ENCODE measurements at regions not wholly inside any gene's neighbourhood (a gene's known extent, or its start where the extent isn't known, plus 50 kb on each side); places are given as distances from the start of the nearest gene placed in this dataset.

DNA sequence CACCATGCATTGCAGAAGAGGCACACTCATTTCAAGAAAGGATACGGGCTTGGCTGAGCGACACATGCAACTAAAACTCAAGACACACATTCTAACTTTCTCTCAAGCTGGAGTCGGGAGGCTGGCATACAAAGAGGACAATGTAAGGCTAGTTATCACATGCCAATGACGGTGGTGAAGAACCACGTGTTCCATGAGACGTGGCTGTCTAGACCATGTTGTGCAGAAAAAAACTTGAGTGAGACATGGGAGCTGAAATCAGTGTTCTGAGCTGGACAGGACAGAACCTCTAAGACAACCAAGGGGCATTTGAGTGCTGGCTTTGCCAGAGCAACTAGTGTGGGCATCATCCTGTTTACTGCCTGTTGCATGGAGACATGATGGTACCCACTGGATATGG, 193.0 kb upstream of the DPP6 start:
- no peaks in the 10 kb centered on the region for H3K36me3 ChIP-seq
- H3K27me3 ChIP-seq (replicated peaks; ENCODE audit: insufficient read depth): no peaks in the 10 kb centered on the region
- no peaks in the 10 kb centered on the region for H3K4me1 ChIP-seq (replicated peaks)
- intact Hi-C loops (cut with DNase I): no loop called here
- H3K9me3 ChIP-seq: no peaks in the 10 kb centered on the region
- no peak overlapping the region for H3K4me3 ChIP-seq
- no peak overlapping the region for H3K27ac ChIP-seq
- no peak for DNase-seq (ENCODE audit: low spot score)
- WGBS: 95% methylated on average over 6 of the region's 6 CpGs
- no peak for TF ChIP-seq POLR2A (IDR thresholded peaks at IDR 0.05)
- TF ChIP-seq, protein P1, sequence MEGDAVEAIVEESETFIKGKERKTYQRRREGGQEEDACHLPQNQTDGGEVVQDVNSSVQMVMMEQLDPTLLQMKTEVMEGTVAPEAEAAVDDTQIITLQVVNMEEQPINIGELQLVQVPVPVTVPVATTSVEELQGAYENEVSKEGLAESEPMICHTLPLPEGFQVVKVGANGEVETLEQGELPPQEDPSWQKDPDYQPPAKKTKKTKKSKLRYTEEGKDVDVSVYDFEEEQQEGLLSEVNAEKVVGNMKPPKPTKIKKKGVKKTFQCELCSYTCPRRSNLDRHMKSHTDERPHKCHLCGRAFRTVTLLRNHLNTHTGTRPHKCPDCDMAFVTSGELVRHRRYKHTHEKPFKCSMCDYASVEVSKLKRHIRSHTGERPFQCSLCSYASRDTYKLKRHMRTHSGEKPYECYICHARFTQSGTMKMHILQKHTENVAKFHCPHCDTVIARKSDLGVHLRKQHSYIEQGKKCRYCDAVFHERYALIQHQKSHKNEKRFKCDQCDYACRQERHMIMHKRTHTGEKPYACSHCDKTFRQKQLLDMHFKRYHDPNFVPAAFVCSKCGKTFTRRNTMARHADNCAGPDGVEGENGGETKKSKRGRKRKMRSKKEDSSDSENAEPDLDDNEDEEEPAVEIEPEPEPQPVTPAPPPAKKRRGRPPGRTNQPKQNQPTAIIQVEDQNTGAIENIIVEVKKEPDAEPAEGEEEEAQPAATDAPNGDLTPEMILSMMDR (IDR thresholded peaks at IDR 0.05): no peak
- TF ChIP-seq POLR2AphosphoS5 (IDR thresholded peaks at IDR 0.05): no peak

DNA sequence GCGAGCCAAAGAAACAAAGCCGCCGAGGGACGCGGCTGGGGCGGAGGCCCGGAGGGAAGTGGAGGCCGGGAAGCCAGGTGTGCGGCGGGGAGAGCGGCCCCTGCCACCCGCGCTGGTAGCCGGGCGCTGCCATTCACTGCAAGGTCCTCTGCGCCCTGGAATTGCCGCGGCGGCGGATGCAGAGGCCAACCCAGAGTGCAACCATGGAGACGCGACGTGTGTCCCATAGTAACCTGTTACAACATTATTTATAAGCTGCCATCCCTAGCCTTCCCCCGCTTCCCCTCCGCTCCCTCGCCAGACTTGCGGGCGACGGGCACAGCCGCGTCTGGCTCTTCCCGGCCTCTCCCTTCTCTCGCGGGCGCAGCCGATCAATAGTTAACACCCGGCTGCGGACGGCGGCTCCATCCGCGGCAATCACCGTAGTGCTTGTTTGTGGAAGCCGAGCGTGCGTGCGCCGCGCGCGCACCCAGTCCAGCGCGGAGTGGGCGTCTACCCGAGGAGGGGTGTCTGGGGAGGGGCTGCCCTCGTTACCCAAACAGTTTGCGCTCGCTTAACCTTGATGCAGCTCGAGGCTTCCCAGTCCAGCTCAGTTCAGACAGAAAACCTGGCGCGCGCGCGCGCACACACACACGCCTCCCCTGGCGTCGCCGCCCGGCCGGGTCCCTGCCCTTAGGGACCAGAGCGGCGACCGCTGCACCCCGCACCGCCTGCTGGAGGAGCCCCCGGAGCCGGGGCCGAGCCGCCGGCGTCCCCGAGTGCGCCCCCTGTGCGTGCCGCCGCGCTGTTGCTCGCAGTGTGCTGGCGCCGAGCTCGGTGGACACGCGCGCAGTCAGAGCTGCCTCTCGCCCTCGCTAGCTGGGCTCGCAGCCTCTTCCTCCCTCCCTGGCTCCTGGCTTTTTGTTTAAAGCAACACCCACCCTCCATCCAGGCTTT, 165.4 kb upstream of the DPP6 start:
- Histone ChIP-seq H3K4me1 (replicated peaks) (no peaks in the 10 kb centered on the region), H3K36me3 (no peaks in the 10 kb centered on the region), H3K4me3 (no peak overlapping the region), H3K27me3 (replicated peaks; ENCODE audit: insufficient read depth) (peaks cover 20% of the 10 kb centered on the region), H3K27ac (no peak overlapping the region), H3K9me3 (no peaks in the 10 kb centered on the region)
- TF ChIP-seq, protein P1 (IDR thresholded peaks at IDR 0.05): no peak
- TF ChIP-seq POLR2A (IDR thresholded peaks at IDR 0.05) (no peak), POLR2AphosphoS5 (IDR thresholded peaks at IDR 0.05) (no peak)
- intact Hi-C loops (cut with DNase I): no loop called here
- WGBS: 2% methylated on average over 74 of the region's 98 CpGs
- no peak for DNase-seq (ENCODE audit: low spot score)

DNA sequence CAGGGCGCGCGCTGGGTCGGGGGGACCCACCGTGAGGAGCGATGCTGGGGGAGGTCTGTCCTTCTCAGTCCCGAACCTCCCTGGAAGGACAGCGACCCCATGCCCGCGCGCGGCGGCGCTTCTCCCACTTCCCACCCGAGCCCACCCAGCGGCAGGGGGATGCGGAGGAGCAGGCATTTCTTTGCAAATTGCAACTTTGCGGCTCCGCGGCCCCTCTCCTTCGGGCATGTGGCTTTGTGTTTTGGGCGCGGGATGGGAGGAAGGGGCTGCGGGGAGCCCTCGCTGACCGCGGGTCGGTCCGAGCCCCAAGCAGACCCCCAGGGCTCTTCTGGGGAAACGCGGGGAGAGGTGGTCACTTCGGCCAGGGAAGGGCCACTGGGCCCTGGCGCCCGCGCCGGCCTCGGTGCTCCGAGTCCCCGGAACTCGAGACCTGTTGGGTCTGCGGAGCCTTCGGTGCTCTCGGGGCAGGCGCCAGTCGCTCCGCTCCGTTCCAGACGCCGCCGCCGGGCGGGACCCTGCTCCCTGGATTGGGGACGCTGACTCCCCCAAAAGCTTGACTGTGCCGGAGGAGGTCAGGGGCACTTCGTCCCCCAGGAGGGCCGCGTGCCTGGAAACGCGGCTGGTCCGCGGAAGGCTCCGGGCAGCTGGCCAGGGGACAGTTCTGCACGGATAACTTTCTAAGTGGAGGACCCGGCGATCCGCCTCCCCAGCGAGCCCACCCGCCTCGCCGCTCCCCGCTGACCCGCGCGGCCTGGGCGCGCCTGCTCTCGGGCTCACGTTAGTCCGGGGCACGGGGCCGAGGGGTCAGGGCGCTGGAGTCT, 164.2 kb upstream of the DPP6 start:
- DNase-seq (ENCODE audit: low spot score): no peak

DNA sequence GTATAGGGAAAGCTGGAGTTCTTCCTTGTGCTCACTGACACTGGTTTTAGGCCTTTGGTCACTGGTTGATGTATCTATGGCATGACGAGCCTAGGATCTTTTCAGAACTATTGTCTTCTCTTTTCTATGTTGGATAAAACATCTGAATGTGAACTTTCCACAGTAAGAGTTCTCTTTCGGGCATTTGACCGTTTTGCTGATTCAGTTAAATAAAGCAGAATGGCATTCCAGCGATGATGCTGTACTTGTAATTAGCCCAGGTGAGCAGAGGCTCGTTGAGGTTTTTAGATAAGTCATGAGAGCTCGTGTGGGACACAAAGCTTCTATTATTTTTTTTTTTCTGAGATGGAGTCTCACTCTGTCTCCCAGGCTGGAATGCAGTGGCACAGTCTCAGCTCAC, 160.2 kb upstream of the DPP6 start:
- Histone ChIP-seq H3K27me3 (replicated peaks; ENCODE audit: insufficient read depth) (peaks cover 11% of the 10 kb centered on the region), H3K36me3 (no peaks in the 10 kb centered on the region), H3K4me3 (no peak overlapping the region), H3K9me3 (no peaks in the 10 kb centered on the region), H3K4me1 (replicated peaks) (no peaks in the 10 kb centered on the region), H3K27ac (no peak overlapping the region)
- intact Hi-C loops (cut with DNase I): no loop called here
- no peak for TF ChIP-seq POLR2A (IDR thresholded peaks at IDR 0.05)
- TF ChIP-seq, protein P1 (IDR thresholded peaks at IDR 0.05): no peak
- TF ChIP-seq POLR2AphosphoS5 (IDR thresholded peaks at IDR 0.05): no peak
- WGBS: 83% methylated on average over 6 of the region's 6 CpGs
- no peak for DNase-seq (ENCODE audit: low spot score)

More for the DNA sequence above, 164.2 kb upstream of the DPP6 start:
- intact Hi-C loops (cut with DNase I): no loop called here
- Histone ChIP-seq H3K9me3 (no peaks in the 10 kb centered on the region), H3K4me1 (replicated peaks) (no peaks in the 10 kb centered on the region), H3K36me3 (no peaks in the 10 kb centered on the region), H3K27ac (no peak overlapping the region), H3K27me3 (replicated peaks; ENCODE audit: insufficient read depth) (peaks cover 20% of the 10 kb centered on the region), H3K4me3 (no peak overlapping the region)
- WGBS: 2% methylated on average over 75 of the region's 82 CpGs
- TF ChIP-seq POLR2A (IDR thresholded peaks at IDR 0.05) (no peak), POLR2AphosphoS5 (IDR thresholded peaks at IDR 0.05) (no peak)
- TF ChIP-seq, protein P1 (IDR thresholded peaks at IDR 0.05): no peak

All from prostate gland (tissue), 2 donors.